A673 (cell line): ENCODE measurements at regions not wholly inside any gene's neighbourhood (a gene's known extent, or its start where the extent isn't known, plus 50 kb on each side); places are given as distances from the start of the nearest gene placed in this dataset.

Experiments used
- BruUV-seq: library from RNA; stranded (reverse); fragments of 400-500 nt; replicated peaks from 2 replicates; lab custom pipeline; 2021; lab: Mats Ljungman, UMichigan
- CTCF ChIA-PET: fragments of 300-600 bp; sonication (Branson Sonifier 250); formaldehyde crosslinking; loops from one replicate; lab custom pipeline; 2022; ENCODE audit warnings: antibody characterized with exemption; lab: Charles Lee
- POLR2A ChIA-PET: fragments of 300-600 bp; sonication (Branson Sonifier 250); formaldehyde crosslinking; loops from one replicate; lab custom pipeline; 2022; ENCODE audit warnings: antibody characterized with exemption; ENCODE audit not compliant: low non-redundant PET; lab: Charles Lee
- DNase-seq: peaks from one replicate; pipeline ENCODE4 v3.0.0-alpha.2; 2015; ENCODE audit warnings: low spot score
- H3K27ac ChIP-seq: fragments of 200-600 bp; sonication (generic); 2 replicates; pipeline ENCODE4 v1.5.1; 2016; ENCODE audit warnings: mixed run types, low read depth, mild to moderate bottlenecking, mixed read lengths, antibody characterized with exemption, low read length; ENCODE audit not compliant: poor library complexity, severe bottlenecking
- H3K27me3 ChIP-seq: fragments of 200-600 bp; sonication (generic); replicated peaks from 2 replicates; pipeline ENCODE4 v1.6.1; 2017; ENCODE audit warnings: mixed run types, low read depth, mild to moderate bottlenecking, mixed read lengths, antibody characterized with exemption, low read length; ENCODE audit not compliant: insufficient read depth, poor library complexity
- H3K36me3 ChIP-seq: fragments of 200-600 bp; sonication (generic); 2 replicates; pipeline ENCODE4 v1.6.1; 2016; ENCODE audit warnings: mixed run types, mild to moderate bottlenecking, mixed read lengths, antibody characterized with exemption, low read length; ENCODE audit not compliant: insufficient read depth, poor library complexity, severe bottlenecking
- H3K4me1 ChIP-seq: fragments of 200-600 bp; sonication (generic); 2 replicates; pipeline ENCODE4 v1.6.1; 2017; ENCODE audit warnings: mixed run types, mild to moderate bottlenecking, mixed read lengths, antibody characterized with exemption, low read length; ENCODE audit not compliant: insufficient read depth, poor library complexity, severe bottlenecking
- H3K4me3 ChIP-seq: fragments of 200-600 bp; sonication (generic); 2 replicates; pipeline ENCODE4 v1.5.1; 2016; ENCODE audit warnings: low read depth, mixed run types, mild to moderate bottlenecking, mixed read lengths, low read length; ENCODE audit not compliant: poor library complexity, severe bottlenecking
- H3K9me3 ChIP-seq: fragments of 200-600 bp; sonication (generic); 2 replicates; pipeline ENCODE4 v1.6.1; 2016; ENCODE audit warnings: mixed run types, low read depth, mild to moderate bottlenecking, mixed read lengths, antibody characterized with exemption, low read length; ENCODE audit not compliant: poor library complexity, severe bottlenecking
- EZH2 ChIP-seq: fragments of 200-600 bp; sonication (generic); IDR thresholded peaks from 2 replicates; pipeline ENCODE4 v1.6.1; 2017; ENCODE audit warnings: borderline replicate concordance, low read depth, mild to moderate bottlenecking, mixed read lengths, antibody characterized with exemption, low read length; ENCODE audit not compliant: poor library complexity, severe bottlenecking
- intact Hi-C: fragments of 100-400 bp; cut with micrococcal nuclease; formaldehyde crosslinking; loops from one replicate; pipeline ENCODE4 v1.10.0; 2022; ENCODE audit not compliant: unreplicated experiment
- TF ChIP-seq, protein P1 (sequence below): fragments of 300-800, 200-600 bp; sonication (generic); conservative IDR thresholded peaks from 2 replicates; pipeline ENCODE4 v1.5.1; 2017; ENCODE audit warnings: low read depth, mild to moderate bottlenecking, antibody characterized with exemption, low read length, moderate library complexity, mixed read lengths

DNA sequence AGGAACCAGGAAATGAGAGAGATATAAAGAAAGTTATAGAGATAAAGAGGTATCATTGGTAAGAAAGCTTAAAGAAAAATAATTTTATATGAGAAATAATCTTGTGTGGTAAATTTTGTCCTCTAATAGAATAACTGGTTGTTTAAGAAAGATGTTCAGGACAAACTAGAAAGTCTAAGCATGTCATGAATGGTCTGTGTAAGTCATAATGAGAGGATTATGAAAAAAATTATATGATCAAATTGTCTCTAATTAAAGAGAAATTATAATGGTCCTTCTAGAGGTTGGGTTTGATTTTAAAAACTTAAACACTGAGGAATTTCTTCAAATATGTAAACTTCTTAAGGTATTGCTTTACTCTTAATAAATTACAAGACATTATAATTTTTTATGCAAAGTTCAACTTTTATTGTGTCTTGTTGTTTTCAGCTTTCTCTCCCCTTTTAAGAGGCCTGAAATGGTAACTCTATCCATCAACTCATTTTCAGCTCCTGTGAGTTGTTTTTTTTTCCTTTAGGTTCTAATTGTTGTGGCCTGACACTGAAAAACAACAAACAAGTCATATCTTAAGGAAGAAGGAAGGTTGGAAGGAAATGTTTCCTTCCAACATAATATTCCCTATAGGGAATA, 88.2 kb upstream of the CNOT2 start:
- BruUV-seq: no TSS peak
- CTCF ChIA-PET: no interaction called here
- H3K4me3 ChIP-seq: no peak overlapping the region
- H3K27ac ChIP-seq: no peak overlapping the region
- intact Hi-C loops: no loop called here
- no peaks in the 10 kb centered on the region for H3K36me3 ChIP-seq
- DNase-seq: peak; percentile 33
- no peaks in the 10 kb centered on the region for H3K27me3 ChIP-seq
- POLR2A ChIA-PET: no interaction called here
- TF ChIP-seq, protein P1, sequence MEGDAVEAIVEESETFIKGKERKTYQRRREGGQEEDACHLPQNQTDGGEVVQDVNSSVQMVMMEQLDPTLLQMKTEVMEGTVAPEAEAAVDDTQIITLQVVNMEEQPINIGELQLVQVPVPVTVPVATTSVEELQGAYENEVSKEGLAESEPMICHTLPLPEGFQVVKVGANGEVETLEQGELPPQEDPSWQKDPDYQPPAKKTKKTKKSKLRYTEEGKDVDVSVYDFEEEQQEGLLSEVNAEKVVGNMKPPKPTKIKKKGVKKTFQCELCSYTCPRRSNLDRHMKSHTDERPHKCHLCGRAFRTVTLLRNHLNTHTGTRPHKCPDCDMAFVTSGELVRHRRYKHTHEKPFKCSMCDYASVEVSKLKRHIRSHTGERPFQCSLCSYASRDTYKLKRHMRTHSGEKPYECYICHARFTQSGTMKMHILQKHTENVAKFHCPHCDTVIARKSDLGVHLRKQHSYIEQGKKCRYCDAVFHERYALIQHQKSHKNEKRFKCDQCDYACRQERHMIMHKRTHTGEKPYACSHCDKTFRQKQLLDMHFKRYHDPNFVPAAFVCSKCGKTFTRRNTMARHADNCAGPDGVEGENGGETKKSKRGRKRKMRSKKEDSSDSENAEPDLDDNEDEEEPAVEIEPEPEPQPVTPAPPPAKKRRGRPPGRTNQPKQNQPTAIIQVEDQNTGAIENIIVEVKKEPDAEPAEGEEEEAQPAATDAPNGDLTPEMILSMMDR: no peak
- TF ChIP-seq EZH2: no peak
- peaks cover 40% of the 10 kb centered on the region for H3K9me3 ChIP-seq
- H3K4me1 ChIP-seq: no peaks in the 10 kb centered on the region

DNA sequence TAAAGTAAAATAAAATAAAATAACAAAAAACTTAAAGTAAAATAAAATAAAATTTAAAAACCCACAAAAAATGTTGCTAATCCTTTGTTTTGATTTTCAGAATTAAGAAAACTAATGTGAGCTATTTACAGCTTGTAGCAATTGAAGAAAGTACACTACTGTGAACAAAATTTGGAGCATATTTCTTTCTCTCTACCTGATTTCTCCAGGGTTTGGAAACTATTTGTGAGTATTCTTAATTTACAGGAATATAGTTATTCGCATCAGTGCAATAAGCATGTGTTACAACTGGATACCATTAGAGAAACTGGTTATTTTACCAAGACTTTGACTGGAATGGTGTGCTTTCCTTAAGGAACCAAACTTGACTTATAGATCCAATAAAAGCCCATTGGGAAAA, 86.1 kb upstream of the CNOT2 start:
- Histone ChIP-seq H3K4me3 (no peak overlapping the region), H3K4me1 (no peaks in the 10 kb centered on the region), H3K9me3 (peaks cover 45% of the 10 kb centered on the region), H3K27me3 (no peaks in the 10 kb centered on the region), H3K27ac (no peak overlapping the region), H3K36me3 (no peaks in the 10 kb centered on the region)
- BruUV-seq: no TSS peak
- intact Hi-C loops: no loop called here
- POLR2A ChIA-PET: no interaction called here
- no peak for DNase-seq
- CTCF ChIA-PET: no interaction called here
- no peak for TF ChIP-seq EZH2
- TF ChIP-seq, protein P1: no peak

DNA sequence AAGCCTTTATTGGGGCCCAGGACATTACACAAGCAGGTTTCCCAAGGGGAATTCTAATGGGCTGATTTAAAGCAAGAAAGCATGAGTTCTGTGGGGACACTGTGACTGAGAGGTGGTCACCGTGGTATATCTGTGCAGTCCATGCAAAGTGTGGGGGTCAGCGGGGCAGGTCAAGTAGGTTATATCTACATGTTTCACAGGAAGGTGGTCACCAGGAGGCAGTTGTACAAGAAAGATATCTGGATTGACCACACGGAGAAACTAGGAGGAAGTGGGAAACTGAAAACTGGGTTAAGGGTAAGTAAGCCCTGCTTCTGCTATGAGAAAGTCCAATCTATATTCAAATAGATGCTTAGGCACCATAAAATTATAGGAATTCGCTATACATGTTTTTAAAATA, 77.8 kb upstream of the CNOT2 start:
- H3K27me3 ChIP-seq: no peaks in the 10 kb centered on the region

More for the DNA sequence above, 77.8 kb upstream of the CNOT2 start:
- POLR2A ChIA-PET: no interaction called here
- H3K4me1 ChIP-seq: no peaks in the 10 kb centered on the region
- CTCF ChIA-PET: no interaction called here
- no peak overlapping the region for H3K4me3 ChIP-seq
- TF ChIP-seq EZH2: no peak
- TF ChIP-seq, protein P1: no peak
- intact Hi-C loops: no loop called here
- peaks cover 5% of the 10 kb centered on the region for H3K9me3 ChIP-seq
- no TSS peak for BruUV-seq
- H3K27ac ChIP-seq: no peak overlapping the region
- H3K36me3 ChIP-seq: no peaks in the 10 kb centered on the region
- no peak for DNase-seq
